ENCODE measurements at regions not wholly inside any gene's neighbourhood (a gene's known extent, or its start where the extent isn't known, plus 50 kb on each side); places are given as distances from the start of the nearest gene placed in this dataset.
"Not testable (repeated sequence)": the region's sequence is repeated elsewhere in the genome, so short reads cannot be mapped to it uniquely, and the experiment has no call there.

DNA sequence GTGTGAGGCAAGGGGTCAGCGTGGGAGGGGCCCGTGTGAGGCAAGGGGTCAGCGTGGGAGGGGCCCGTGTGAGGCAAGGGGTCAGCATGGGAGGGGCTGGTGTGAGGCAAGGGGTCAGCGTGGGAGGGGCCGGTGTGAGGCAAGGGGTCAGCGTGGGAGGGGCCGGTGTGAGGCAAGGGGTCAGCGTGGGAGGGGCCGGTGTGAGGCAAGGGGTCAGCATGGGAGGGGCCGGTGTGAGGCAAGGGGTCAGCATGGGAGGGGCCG lies 119.2 kb downstream of the SEPTIN14 start:
- ATAC-seq, result not testable (repeated sequence)

DNA sequence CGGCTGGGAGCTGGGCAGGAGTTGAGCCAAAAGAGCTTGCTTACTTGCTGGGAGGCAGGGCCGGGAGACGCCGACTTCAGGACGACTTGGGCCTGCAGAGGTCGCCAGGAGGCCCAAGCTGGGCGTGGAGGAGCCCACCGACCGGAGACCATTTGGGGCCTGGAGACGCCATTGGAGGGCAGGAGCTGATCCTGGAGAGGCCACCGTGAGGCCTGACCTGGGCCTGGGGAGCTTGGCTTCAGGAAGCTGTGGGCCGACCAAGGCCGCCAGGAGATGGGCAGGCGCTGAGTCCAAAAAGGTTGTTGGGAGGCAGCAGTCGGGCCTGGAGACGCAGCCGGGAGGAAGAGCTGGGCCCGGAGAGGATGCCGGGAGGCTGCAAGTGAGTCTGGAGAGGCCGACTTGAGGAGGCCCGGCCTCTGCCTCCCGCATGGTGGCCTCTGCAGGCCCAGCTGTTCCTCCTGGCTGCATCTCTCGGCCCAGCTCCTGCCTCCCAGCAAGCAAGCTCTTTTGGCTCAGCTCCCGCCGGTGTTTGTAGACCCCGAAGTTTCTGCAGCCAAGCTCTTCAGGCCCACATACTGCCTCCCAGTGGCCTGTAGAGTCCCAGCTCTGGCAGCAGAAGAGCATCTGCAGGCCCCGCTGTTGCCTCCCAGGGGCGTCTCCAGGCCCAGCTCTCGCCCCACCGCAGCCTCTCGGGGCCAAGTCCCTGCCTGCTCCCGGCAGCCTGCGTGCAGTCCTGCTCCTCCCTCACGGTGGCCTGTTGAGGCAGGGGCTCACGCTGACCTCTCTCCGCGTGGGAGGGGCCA lies 119.7 kb downstream of the SEPTIN14 start:
- not testable (repeated sequence) for ATAC-seq

- ATAC-seq, result not testable (repeated sequence)
Measured at GRCh38 chr7:55741721-55742631, 120.6 kb downstream of the SEPTIN14 start.

DNA sequence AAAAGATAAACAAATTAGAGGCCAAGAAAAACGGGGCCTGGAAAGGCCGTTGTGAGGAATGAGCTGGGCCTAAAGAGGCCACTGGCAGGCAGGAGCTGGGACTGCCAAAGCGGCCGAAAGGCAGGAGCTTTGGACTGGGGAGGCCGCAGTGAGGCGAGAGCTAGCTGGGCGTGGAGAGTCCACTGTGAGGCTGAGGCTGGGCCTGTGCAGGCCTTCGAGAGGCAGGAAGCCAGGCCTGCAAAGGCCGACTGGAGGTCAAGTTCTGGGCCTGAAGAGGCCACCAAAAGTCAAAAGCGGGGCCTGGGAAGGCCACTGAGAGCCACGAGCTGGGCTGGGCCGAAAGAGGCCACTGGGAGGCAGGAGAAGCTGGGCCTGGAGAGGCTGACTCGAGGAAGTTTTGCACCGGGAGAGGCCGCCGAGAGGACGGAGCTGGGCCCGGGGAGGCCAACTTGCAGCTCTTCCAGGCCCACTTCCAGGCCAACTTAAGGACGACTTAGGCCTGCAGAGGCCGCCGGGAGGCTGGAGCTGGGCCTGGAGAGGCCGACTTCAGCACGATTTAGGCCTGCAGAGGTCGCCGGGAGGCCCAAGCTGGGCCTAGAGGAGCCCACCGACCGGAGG lies 121.8 kb downstream of the SEPTIN14 start:
- not testable (repeated sequence) for ATAC-seq

DNA sequence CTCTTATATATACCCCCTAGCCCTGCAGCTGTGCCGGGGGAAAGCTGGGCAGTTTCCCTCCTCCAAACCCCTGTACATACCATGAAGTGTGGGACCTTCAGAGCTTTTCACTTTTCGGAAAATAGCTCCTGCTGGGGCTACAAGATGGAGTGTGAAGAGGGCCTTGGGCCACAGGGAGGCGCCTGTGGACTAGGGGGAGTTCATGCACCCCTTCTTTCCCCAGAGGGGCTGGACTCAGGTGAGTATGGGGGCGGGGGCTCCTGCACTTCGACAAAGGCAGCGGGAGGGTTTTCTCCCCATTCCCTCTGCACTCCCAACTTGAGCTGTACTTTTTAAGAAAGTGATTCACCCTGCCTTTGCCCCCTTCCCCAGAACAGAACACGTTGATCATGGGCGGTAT lies 122.5 kb downstream of the SEPTIN14 start:
- ATAC-seq, result not testable (repeated sequence)

GRCh38 chr7:55736641-55737221 lies 125.8 kb downstream of the SEPTIN14 start:
- ATAC-seq, result not testable (repeated sequence)

DNA sequence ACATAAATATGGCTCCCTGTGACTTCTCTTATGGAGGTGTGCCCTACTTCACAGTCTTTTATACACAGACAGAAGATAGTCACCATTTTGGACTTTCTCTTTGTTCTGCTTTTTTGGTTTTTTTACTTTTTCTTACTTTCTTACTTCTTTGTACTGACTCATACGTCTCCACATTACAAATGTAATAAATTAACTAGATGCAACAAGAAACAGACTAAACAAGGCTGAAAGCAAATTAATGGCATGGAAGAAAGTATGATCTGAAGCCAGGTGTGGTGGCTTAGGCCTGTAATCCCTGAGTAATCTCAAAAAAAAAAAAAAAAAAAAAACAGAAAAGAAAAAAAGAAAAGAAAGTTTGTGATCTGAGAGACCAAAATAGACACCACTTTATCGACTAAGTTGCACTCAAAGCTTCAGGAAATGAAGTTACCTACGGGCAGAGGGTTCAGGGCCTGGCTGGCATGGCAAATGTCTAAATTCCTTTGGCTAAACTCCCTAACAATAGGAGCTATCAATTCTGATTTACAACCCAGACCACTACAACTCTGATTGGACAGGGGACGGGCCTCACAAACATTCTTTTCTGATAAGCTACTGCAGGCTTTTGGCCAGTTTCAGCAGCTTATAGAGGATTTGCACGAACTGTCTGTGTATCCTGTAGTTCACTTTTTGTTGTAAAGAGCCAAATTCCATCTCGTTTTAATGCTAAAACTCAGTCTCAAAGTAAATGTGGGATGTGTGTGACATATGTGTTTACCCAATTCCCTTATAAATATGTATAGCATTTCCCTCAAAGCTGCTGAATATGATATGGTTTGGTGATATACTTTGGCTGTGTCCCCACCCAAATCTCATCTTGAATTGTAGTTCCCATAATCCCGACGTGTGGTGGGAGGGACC lies 129.1 kb downstream of the SEPTIN14 start:
- no peak for ATAC-seq

DNA sequence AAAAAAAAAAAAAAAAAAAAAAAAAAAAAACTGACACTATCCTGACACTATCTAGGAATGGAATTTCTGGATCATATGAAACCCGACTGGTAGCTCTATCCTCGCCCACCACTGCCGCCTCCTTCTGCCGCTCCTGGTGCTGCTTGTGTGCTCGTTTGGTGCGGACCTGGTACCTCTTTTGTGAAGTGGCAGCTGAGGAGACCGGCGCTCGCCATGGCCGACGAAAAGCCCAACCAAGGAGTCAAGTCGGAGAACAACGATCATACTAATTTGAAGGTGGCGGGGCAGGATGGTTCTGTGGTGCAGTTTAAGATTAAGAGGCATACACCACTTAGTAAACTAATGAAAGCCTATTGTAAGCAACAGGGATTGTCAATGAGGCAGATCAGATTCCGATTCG lies 130.6 kb downstream of the SEPTIN14 start:
- no peak for ATAC-seq

DNA sequence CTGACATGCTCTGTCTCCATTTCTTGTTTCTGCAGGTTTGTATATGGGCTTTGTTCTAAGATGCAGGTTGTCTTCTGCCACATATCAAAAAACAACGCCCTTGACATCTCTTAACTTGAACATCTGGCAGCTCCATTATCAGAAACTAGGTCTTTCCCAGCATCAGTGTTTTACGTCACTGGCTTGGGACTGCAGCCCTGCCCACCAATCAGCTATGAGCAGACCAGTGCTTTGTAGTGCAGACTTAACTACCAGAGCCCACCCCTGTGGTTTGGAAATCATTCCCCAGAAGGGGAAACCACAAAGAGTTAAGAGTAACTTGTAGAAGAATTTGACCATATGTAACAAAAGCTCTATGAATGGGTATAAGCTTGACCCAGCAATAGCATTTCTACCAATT lies 132.4 kb downstream of the SEPTIN14 start:
- no peak for ATAC-seq

DNA sequence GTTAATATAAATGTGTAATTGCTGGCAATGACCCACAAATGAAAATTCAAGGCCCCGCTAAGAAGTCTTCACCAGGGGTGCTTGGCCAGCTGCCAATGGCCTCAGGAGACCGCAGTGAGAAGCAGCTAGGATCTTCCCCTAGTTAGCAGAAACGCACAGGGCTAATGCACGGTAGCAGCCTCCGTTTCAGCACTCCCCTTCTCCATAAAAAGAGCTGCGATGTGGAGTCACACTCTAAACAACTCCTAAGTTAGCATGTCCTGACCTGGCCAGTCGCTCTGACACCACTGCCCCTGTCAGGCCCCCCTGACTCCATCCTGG lies 139.0 kb downstream of the SEPTIN14 start:
- no peak for ATAC-seq

DNA sequence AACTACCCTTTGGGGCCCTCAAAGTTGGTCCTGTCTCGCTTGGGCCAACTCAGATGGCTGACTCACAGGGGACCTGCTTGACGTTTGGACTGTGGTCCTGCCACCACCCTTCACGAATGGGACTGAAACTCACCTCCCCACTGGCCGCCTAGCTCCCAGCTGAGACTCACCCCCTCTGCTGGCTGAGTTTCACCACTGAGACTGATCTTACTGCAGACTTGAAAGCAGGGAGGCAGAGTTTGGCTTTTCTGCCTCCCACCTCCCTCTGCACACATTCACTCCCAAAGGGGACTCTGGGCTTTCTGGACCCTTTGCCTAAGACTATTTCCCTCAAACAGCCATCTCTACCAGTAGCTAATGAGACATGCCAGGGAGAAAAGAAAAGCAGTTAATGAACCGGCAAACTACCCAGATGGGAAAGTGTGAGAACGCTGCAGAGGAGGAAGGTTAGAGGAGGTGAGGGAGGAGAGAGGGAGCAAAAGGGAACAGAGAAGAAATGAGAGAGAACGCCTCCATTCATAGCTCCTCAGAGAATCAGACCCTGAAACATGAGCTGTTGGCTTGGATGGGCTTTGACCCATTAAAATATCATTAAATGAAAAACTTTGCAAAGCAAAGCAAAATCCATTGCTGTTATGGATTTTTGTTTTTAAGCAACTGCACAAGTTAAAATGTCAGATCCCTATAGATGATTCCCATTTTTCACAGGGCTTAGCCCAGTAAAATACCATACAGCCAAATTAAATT lies 139.5 kb downstream of the SEPTIN14 start:
- ATAC-seq, result peak in 1 of 2 donors; percentile 66

GRCh38 chr7:55721004-55721403 lies 141.5 kb downstream of the SEPTIN14 start:
- ATAC-seq, result not testable (repeated sequence)

- ATAC-seq, result not testable (repeated sequence)
Measured at GRCh38 chr7:55715247-55715867, 143.1 kb upstream of the VOPP1 start.

DNA sequence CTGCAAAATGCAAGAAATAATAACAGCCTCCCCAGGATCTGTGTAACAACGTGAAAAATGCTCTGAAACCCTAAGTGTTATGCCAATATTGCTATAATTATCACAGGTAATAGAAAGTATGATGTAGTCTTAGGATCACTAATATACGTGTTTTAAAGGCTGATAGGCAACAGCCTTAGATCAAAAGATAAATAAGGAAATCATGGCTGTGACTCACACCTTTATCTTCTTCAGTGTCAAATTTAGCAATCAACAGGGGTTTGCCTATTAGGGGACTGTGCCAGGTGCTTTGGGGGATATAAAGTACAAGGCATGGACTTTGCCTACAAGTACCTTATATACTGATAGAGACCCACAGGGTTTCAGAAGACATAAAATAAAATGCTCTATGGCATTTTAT lies 142.1 kb upstream of the VOPP1 start:
- ATAC-seq, result not testable (repeated sequence)

DNA sequence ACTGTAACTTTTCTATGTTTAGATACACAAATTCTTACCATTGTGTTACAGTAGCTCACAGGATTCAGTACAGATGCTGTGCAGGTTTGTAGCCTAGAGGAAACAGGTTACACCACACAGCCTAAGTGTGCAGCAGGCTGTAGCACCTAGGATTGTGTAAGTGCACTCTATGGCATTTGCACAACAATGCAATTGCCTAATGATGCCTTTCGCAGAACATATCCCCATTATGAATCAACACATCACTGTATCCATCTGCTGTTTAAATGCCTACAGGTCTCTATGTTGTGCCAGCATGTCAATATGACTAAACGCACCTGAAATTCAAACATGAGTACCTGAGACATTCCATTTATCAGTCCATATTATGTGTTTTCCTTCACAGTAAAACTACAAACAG lies 138.0 kb upstream of the VOPP1 start:
- ATAC-seq, result not testable (repeated sequence)

DNA sequence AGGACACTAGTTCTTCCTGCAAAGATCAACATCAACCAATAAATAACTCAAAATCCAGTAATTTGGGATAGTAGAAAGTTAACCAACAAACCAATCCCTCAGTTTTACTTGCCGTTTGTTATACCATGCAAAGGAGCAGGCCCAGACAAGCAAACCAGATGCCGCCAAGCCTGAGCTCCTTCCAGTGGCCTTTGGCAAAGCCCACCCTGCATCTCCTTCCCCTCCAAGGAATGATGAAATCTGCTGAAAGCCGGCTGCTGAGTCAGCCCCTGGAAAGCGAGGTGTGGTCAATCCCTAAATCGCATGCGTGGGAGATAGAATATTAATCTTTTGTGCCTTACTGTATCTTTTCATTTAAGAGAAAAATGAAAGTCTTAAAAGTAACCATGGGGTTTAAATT lies 135.7 kb upstream of the VOPP1 start:
- ATAC-seq, result not testable (repeated sequence)

DNA sequence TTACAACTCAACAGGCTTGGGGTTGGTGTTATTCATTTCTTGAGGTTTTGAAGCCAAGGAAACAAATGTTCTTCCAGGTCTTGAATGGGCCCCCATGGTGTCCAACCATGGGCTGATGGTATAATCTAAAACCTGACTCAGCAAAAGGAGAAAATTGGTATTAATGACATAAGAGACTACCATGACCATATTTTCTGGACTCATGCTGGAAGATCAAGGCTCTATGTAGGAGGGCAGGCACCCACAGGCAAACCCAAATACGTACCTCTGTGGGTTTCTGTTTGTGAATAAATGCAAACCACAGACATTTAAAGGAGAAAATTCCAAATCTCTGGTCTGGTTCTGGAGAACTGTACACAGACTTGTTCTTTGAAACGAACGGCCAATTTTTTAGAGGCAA lies 135.1 kb upstream of the VOPP1 start:
- not testable (repeated sequence) for ATAC-seq

DNA sequence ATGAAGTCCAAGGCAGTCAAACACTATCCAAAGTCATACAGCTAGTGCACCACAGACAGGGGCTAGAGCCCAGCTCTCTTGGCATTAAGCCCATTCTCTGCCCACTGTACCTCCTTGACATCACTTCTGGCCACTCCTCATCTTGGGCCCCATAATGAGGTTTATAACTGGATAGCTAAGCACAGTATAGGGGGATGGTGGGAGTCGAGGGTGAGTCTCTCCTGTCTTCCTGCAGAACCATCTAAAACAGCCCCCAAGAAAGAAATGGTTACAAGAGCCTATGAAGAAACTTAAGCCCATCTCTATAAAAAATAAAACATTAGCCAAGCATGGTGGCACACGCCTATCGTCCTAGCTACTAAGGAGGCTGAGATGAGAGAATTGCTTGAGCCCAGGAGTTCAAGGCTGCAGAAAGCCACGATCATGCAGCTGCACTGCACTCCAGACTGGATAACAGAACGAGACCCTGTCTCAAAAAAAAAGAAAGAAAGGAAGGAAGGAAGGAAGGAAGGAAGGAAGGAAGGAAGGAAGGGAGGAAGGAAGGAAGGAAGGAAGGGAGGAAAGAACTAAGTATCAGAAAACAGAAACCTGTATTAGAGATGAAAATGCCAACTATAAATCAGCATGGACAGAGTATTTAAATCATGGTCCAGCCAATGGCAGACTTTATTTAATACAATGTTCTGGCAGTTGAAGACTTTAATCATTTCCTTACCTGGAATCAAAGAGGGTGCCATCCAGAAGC lies 134.3 kb upstream of the VOPP1 start:
- ATAC-seq, result not testable (repeated sequence)

DNA sequence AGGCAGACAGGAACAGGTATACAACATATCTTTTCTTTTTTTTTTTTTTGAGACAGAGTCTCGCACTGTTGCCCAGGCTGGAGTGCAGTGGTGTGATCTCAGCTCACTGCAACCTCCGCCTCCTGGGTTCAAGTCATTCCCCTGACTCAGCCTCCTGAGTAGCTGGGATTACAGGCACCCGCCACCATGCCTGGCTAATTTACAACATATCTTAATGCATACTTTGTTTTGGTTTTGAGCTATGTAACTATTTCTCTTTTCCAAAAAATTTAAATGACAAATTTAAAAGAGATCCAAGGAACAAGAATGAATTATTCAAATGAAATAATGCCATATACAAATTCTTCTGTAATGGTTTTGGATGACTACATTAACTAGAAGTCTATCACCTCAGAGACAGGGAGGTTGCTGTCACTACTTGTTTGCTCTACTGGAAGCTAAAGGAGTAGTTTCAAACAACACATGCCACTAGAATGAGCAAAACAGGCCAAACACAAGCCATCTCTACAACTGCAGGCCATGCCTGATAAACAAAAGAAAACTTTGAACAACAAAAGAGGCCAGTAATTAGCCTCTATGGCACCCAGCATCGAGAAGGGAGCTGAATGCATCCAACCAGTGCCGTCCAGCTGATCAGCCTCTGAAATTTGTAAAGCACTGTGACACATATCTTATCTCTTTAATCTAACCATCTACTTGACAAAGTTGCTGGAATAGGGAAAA lies 133.6 kb upstream of the VOPP1 start:
- ATAC-seq, result not testable (repeated sequence)
